Heart right ventricle (tissue), 16 donors: ENCODE measurements at regions not wholly inside any gene's neighbourhood (a gene's known extent, or its start where the extent isn't known, plus 50 kb on each side); places are given as distances from the start of the nearest gene placed in this dataset.

ENCODE experiments used
- ATAC-seq, 8 donors: fragments of 200-7000 bp; cut with Tn5 transposase; one replicate each; pipeline ENCODE4 v1.9.1; 2020; ENCODE audit warnings: mild to moderate bottlenecking in 8 of 8, moderate library complexity in 8 of 8, moderate number of reproducible peaks in 1 of 8
- DNase-seq, 2 donors: peaks; one replicate each; pipeline ENCODE4 v3.0.0-alpha.2; 2020
- H3K27ac ChIP-seq, 10 donors: fragments of 200-600 bp; sonication (generic) in 2 of 10; one replicate each; pipeline versions ENCODE4 v1.5.0 to v1.8.0; 2020 to 2022; ENCODE audit warnings: mild to moderate bottlenecking in 3 of 10
- H3K27me3 ChIP-seq, 7 donors: fragments of 200-600 bp; one replicate each; pipeline ENCODE4 v1.8.0; 2021 to 2022; ENCODE audit warnings: mild to moderate bottlenecking in 2 of 7
- H3K36me3 ChIP-seq, 9 donors: fragments of 200-600 bp; sonication (generic) in 1 of 9; one replicate each; pipeline versions ENCODE4 v1.5.0 to v1.8.0; 2020 to 2022; ENCODE audit warnings: mild to moderate bottlenecking in 2 of 9
- H3K4me1 ChIP-seq, 9 donors: fragments of 200-600 bp; sonication (generic) in 1 of 9; one replicate each; pipeline versions ENCODE4 v1.5.0 to v1.8.0; 2020 to 2022; ENCODE audit warnings: mild to moderate bottlenecking in 4 of 9
- H3K4me3 ChIP-seq, 10 donors: fragments of 200-600 bp; sonication (generic) in 2 of 10; one replicate each; pipeline versions ENCODE4 v1.5.0 to v1.8.0; 2020 to 2022; ENCODE audit warnings: mild to moderate bottlenecking in 7 of 10, moderate library complexity in 2 of 10
- H3K9me3 ChIP-seq, 11 donors: fragments of 200-600 bp in 10 of 11; sonication (generic) in 2 of 11; one replicate each; pipeline versions ENCODE4 v1.5.0 to v1.8.0; 2013 to 2022; ENCODE audit warnings: mild to moderate bottlenecking in 2 of 11, control low read depth in 1 of 11, moderate library complexity in 1 of 11
- CTCF ChIP-seq, 9 donors: fragments of 200-600 bp; sonication (generic) in 2 of 9; IDR thresholded peaks; one replicate each; pipeline versions ENCODE4 v1.5.0 to v1.8.0; 2021 to 2022; ENCODE audit warnings: antibody characterized with exemption in 9 of 9, mild to moderate bottlenecking in 5 of 9, moderate library complexity in 1 of 9
- WGBS, 2 donors: extraction: QIAGEN DNeasy Blood & Tissue Kit; methylation state at CpG; one replicate each; pipeline ENCODE4 v1.1.7; 2013; ENCODE audit warnings: inconsistent platforms in 1 of 2; 5-methylcytosine and 5-hydroxymethylcytosine counted together
- intact Hi-C, 10 donors: fragments of 100-400 bp; cut with DNase I; formaldehyde crosslinking; loops; one replicate each; pipeline versions ENCODE4 v1.11.1 to v1.14.2; 2022
- donor health status: Arrhythmogenic right ventricular cardiomyopathy.
- donor health status: ischemic (EF 13 %, LVEDD 7.1; RV severe dilation, severe dysfunction).
- donor health status: healthy with polysubstance abuse.
- donor health status: DM: no; HTN: yes; CAD: no.
- donor health status: DM: no; HTN: no; CAD: no.
- donor health status: ischemic (EF 25% LVEDD 6.9; RV normal size, moderate dysfunction).
- donor health status: ischemic (EF 25% LVEDD 5.7; RV mildly dilated, moderate dysfunction).
- donor health status: healthy.
- donor health status: DM: yes; HTN: yes; CAD: no.
- donor health status: Ischemic cardiomyopathy.
- donor health status: ischemic (EF 35%, LVEDD 5.7; RV mildly dilated, moderate dysfunction).
- donor health status: nonischemic (EF 11% LVEDD 7.7; RV severe dilation, severe dysfunction).
- donor health status: DM: yes; HTN: yes; CAD: no.
- donor health status: PGD.
- donor health status: ischemic (EF 29% LVEDD 5.4; RV normal size, mild dysfunction).
- donor health status: nonischemic (EF 23%, LVEDD 6.1; RV moderate dilation, normal function).

- 88 to 95% methylated on average over 1 of the region's 1 CpG for WGBS, 2 donors
- Histone ChIP-seq H3K27me3 (peaks cover 0 to under 1% (median 0%) of the 10 kb centered on the region in 7 donors), H3K4me3 (no peak overlapping the region), H3K4me1 (no peaks in the 10 kb centered on the region), H3K27ac (no peak overlapping the region), H3K36me3 (no peaks in the 10 kb centered on the region), H3K9me3 (no peaks in the 10 kb centered on the region)
- ATAC-seq, result no peak
- no peak for DNase-seq
- TF ChIP-seq CTCF (IDR thresholded peaks at IDR 0.05), result no peak
- intact Hi-C loops, result no loop called here
These were observed 409.2 kb upstream of the MYT1L start for GRCh38 chr2:2740238-2740775.

- no peak for DNase-seq
- H3K27me3 ChIP-seq, result peaks cover 0 to 9% (median 5%) of the 10 kb centered on the region in 7 donors
- no peaks in the 10 kb centered on the region for H3K9me3 ChIP-seq
- H3K36me3 ChIP-seq, result no peaks in the 10 kb centered on the region
- H3K4me3 ChIP-seq, result no peak overlapping the region
- no peak overlapping the region for H3K27ac ChIP-seq
- 93 to 97% methylated on average over 9 of the region's 9 CpGs for WGBS, 2 donors
- ATAC-seq, result no peak
- TF ChIP-seq CTCF (IDR thresholded peaks at IDR 0.05), result no peak
- no peaks in the 10 kb centered on the region for H3K4me1 ChIP-seq
- intact Hi-C loops, result no loop called here
These were observed 408.2 kb upstream of the MYT1L start for GRCh38 chr2:2739231-2739795.

GRCh38 chr2:2738684-2739083 lies 407.6 kb upstream of the MYT1L start:
- DNase-seq (no peak), ATAC-seq (no peak)
- intact Hi-C loops, result no loop called here
- H3K27ac ChIP-seq, result no peak overlapping the region
- WGBS, 2 donors, result 68 to 77% methylated on average over 11 of the region's 11 CpGs
- H3K9me3 ChIP-seq, result no peaks in the 10 kb centered on the region
- TF ChIP-seq CTCF (IDR thresholded peaks at IDR 0.05), result no peak
- H3K36me3 ChIP-seq, result no peaks in the 10 kb centered on the region
- no peak overlapping the region for H3K4me3 ChIP-seq
- H3K4me1 ChIP-seq, result no peaks in the 10 kb centered on the region
- peaks cover 0 to 12% (median 5%) of the 10 kb centered on the region in 7 donors for H3K27me3 ChIP-seq

DNA sequence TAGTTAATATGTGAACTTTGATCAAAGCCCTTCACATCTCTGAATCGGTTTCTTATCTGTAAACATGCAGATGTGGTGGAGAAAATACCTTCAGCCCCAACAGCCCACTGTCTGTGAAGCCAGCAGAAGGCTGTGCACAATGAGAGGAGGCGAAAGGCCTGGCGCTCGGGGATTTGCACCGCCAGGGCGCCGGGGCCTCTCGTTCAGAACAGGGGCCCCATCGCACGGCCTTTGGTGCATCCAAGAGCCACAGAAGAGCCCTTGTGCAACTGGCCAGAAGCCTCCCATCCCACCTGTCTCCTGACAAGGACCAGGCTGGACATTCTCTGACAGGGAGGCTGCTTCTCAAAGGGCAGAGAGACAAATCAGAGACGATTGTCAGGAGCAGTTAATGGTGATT lies 407.2 kb upstream of the MYT1L start:
- no peak overlapping the region for H3K4me3 ChIP-seq
- H3K9me3 ChIP-seq, result no peaks in the 10 kb centered on the region
- no peaks in the 10 kb centered on the region for H3K36me3 ChIP-seq
- no peak overlapping the region for H3K27ac ChIP-seq
- DNase-seq (no peak), ATAC-seq (no peak)
- H3K27me3 ChIP-seq, result peaks cover 0 to 13% (median 6%) of the 10 kb centered on the region in 7 donors
- 85 to 87% methylated on average over 11 of the region's 11 CpGs for WGBS, 2 donors
- intact Hi-C loops, result no loop called here
- TF ChIP-seq CTCF (IDR thresholded peaks at IDR 0.05), result no peak
- no peaks in the 10 kb centered on the region for H3K4me1 ChIP-seq
